Heart left ventricle (tissue), 16 donors: ENCODE measurements at regions not wholly inside any gene's neighbourhood (a gene's known extent, or its start where the extent isn't known, plus 50 kb on each side); places are given as distances from the start of the nearest gene placed in this dataset.

Source experiments
- ATAC-seq, 4 donors: fragments of 200-7000 bp; cut with Tn5 transposase; one replicate each; pipeline ENCODE4 v1.9.1; 2020 to 2022; ENCODE audit warnings: moderate library complexity in 4 of 4, mild to moderate bottlenecking in 3 of 4, moderate number of reproducible peaks in 1 of 4
- DNase-seq, 5 donors: peaks; one replicate each; pipeline ENCODE4 v3.0.0-alpha.2; 2020
- H3K27ac ChIP-seq, 12 donors: fragments of 200-600 bp; sonication (generic) in 4 of 12; one replicate each; pipeline versions ENCODE4 v1.5.0 to v1.8.0; 2016 to 2022; ENCODE audit warnings: mild to moderate bottlenecking in 2 of 12
- H3K27me3 ChIP-seq, 9 donors: fragments of 200-600 bp; sonication (generic) in 2 of 9; one replicate each; pipeline versions ENCODE4 v1.5.1 to v1.8.0; 2016 to 2022; ENCODE audit warnings: mild to moderate bottlenecking in 3 of 9
- H3K36me3 ChIP-seq, 9 donors: fragments of 200-600 bp; sonication (generic) in 2 of 9; one replicate each; pipeline versions ENCODE4 v1.5.0 to v1.8.0; 2018 to 2022; ENCODE audit warnings: mild to moderate bottlenecking in 2 of 9
- H3K4me1 ChIP-seq, 12 donors: fragments of 200-600 bp; sonication (generic) in 4 of 12; one replicate each; pipeline versions ENCODE4 v1.5.0 to v1.8.0; 2016 to 2022; ENCODE audit warnings: mild to moderate bottlenecking in 3 of 12
- H3K4me3 ChIP-seq, 12 donors: fragments of 200-600 bp; sonication (generic) in 4 of 12; one replicate each; pipeline versions ENCODE4 v1.5.0 to v1.8.0; 2017 to 2022; ENCODE audit warnings: mild to moderate bottlenecking in 9 of 12, moderate library complexity in 4 of 12
- H3K9me3 ChIP-seq, 12 donors: fragments of 200-600 bp; sonication (generic) in 4 of 12; one replicate each; pipeline versions ENCODE4 v1.5.0 to v1.8.0; 2016 to 2022; ENCODE audit warnings: mild to moderate bottlenecking in 1 of 12
- CTCF ChIP-seq, 12 donors: fragments of 200-600 bp; sonication (generic) in 4 of 12; IDR thresholded peaks; one replicate each; pipeline versions ENCODE4 v1.5.0 to v1.8.0; 2018 to 2022; ENCODE audit warnings: antibody characterized with exemption in 12 of 12, mild to moderate bottlenecking in 5 of 12
- POLR2A ChIP-seq, 2 donors: fragments of 450-650 bp; IDR thresholded peaks; one replicate each; pipeline ENCODE4 v1.6.1; 2017; ENCODE audit warnings: antibody characterized with exemption in 2 of 2, mild to moderate bottlenecking in 2 of 2, moderate library complexity in 2 of 2
- whole genome bisulfite sequencing, 4 donors: extraction: QIAGEN DNeasy Blood & Tissue Kit in 2 of 4; methylation state at CpG; one replicate each; pipeline versions ENCODE4 v1.1.5 to v1.1.7; 2013 to 2018; 5-methylcytosine and 5-hydroxymethylcytosine counted together
- intact Hi-C, 10 donors: fragments of 100-400 bp; cut with DNase I; formaldehyde crosslinking; loops; one replicate each; pipeline versions ENCODE4 v1.11.1 to v1.14.2; 2022
- donor health status: ischemic (EF 13 %, LVEDD 7.1; RV severe dilation, severe dysfunction).
- donor health status: healthy with polysubstance abuse.
- donor health status: DM: no; HTN: yes; CAD: no.
- donor health status: DM: no; HTN: no; CAD: no.
- donor health status: ischemic (EF 25% LVEDD 6.9; RV normal size, moderate dysfunction).
- donor health status: ischemic (EF 25% LVEDD 5.7; RV mildly dilated, moderate dysfunction).
- donor health status: healthy.
- donor health status: DM: yes; HTN: yes; CAD: no.
- donor health status: ischemic (EF 35%, LVEDD 5.7; RV mildly dilated, moderate dysfunction).
- donor health status: nonischemic (EF 11% LVEDD 7.7; RV severe dilation, severe dysfunction).
- donor health status: DM: yes; HTN: yes; CAD: no.
- donor health status: PGD.
- donor health status: ischemic (EF 29% LVEDD 5.4; RV normal size, mild dysfunction).
- donor health status: nonischemic (EF 23%, LVEDD 6.1; RV moderate dilation, normal function).

GRCh38 chr1:177700856-177701255 is 269.0 kb downstream of the SEC16B start:
- no peak for DNase-seq
- no peak overlapping the region for H3K27ac ChIP-seq
- no peak for ATAC-seq
- no peaks in the 10 kb centered on the region for H3K36me3 ChIP-seq
- intact Hi-C loops, result no loop called here
- H3K4me1 ChIP-seq, result no peaks in the 10 kb centered on the region
- no peaks in the 10 kb centered on the region for H3K27me3 ChIP-seq
- no peak for TF ChIP-seq CTCF (IDR thresholded peaks at IDR 0.05)
- TF ChIP-seq POLR2A (IDR thresholded peaks at IDR 0.05), result no peak
- WGBS, 4 donors, result 76 to 81% (median 80%) methylated on average over 5 of the region's 5 CpGs
- H3K4me3 ChIP-seq, result no peak overlapping the region
- peaks cover 0 to 5% (median 0%) of the 10 kb centered on the region in 12 donors for H3K9me3 ChIP-seq

- DNase-seq (no peak), ATAC-seq (no peak)
- no peak overlapping the region for H3K4me3 ChIP-seq
- H3K9me3 ChIP-seq, result peaks cover 0 to 13% (median 0%) of the 10 kb centered on the region in 12 donors
- H3K27me3 ChIP-seq, result peaks cover 0 to 8% (median 0%) of the 10 kb centered on the region in 9 donors
- H3K27ac ChIP-seq, result no peak overlapping the region
- H3K4me1 ChIP-seq, result no peaks in the 10 kb centered on the region
- no peaks in the 10 kb centered on the region for H3K36me3 ChIP-seq
- no peak for TF ChIP-seq CTCF (IDR thresholded peaks at IDR 0.05)
- no peak for TF ChIP-seq POLR2A (IDR thresholded peaks at IDR 0.05)
- intact Hi-C loops, result no loop called here
Observed at GRCh38 chr1:177690996-177691395, 278.9 kb downstream of the SEC16B start.

GRCh38 chr1:177687544-177687943 is 282.3 kb downstream of the SEC16B start:
- Histone ChIP-seq H3K4me1 (no peaks in the 10 kb centered on the region), H3K27me3 (peaks cover 0 to 8% (median 0%) of the 10 kb centered on the region in 9 donors), H3K4me3 (no peak overlapping the region), H3K9me3 (peaks cover 0 to 9% (median 0%) of the 10 kb centered on the region in 12 donors), H3K36me3 (no peaks in the 10 kb centered on the region), H3K27ac (no peak overlapping the region)
- TF ChIP-seq POLR2A (IDR thresholded peaks at IDR 0.05), result no peak
- no peak for TF ChIP-seq CTCF (IDR thresholded peaks at IDR 0.05)
- WGBS, 4 donors, result 51 to 61% (median 59%) methylated on average over 3 of the region's 3 CpGs
- intact Hi-C loops, result no loop called here
- ATAC-seq (no peak), DNase-seq (no peak)

- DNase-seq (no peak), ATAC-seq (no peak)
- Histone ChIP-seq H3K27ac (no peak overlapping the region), H3K36me3 (no peaks in the 10 kb centered on the region), H3K27me3 (peaks cover 0 to 8% (median 0%) of the 10 kb centered on the region in 9 donors), H3K4me1 (no peaks in the 10 kb centered on the region), H3K9me3 (peaks cover 0 to 6% (median 0%) of the 10 kb centered on the region in 12 donors), H3K4me3 (no peak overlapping the region)
- intact Hi-C loops, result no loop called here
- 55 to 80% (median 71%) methylated on average over 1 of the region's 1 CpG for WGBS, 4 donors
- TF ChIP-seq CTCF (IDR thresholded peaks at IDR 0.05) (no peak), POLR2A (IDR thresholded peaks at IDR 0.05) (no peak)
Observed at GRCh38 chr1:177686933-177687332, 282.9 kb downstream of the SEC16B start.
